HG03354 (cell line): ENCODE measurements at regions not wholly inside any gene's neighbourhood (a gene's known extent, or its start where the extent isn't known, plus 50 kb on each side); places are given as distances from the start of the nearest gene placed in this dataset.

Experiments used
- ATAC-seq: cut with Tn5 transposase; IDR thresholded peaks from one replicate; pipeline ENCODE4 v1.9.1; 2021; ENCODE audit warnings: mild to moderate bottlenecking; ENCODE audit not compliant: unreplicated experiment, poor library complexity, severe bottlenecking

- ATAC-seq = no peak
These were observed 151.2 kb downstream of the CBLN1 start for GRCh38 chr16:49130397-49130796.

GRCh38 chr16:49129935-49130334 lies 151.7 kb downstream of the CBLN1 start:
- ATAC-seq = no peak

DNA sequence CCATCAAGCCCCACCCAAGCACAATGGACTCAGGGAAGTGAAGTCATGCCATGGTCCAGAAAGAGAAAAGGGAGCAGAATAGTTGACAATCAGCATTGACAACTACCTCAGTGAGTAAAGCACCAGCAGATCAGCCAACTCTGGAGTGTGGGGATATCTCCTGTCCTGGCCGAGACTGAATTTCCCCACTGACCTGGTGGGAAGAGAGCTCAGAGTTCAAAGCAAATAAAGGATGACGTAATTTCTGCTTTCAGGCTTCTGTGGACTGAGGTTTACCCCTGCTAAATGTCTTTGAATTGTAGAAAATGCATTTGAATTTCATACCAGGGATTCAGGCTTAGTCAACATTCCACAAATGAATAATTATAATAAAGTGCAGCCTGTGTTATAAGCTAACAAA lies 152.9 kb downstream of the CBLN1 start:
- no peak for ATAC-seq

GRCh38 chr16:49127103-49127502 lies 154.5 kb downstream of the CBLN1 start:
- no peak for ATAC-seq

DNA sequence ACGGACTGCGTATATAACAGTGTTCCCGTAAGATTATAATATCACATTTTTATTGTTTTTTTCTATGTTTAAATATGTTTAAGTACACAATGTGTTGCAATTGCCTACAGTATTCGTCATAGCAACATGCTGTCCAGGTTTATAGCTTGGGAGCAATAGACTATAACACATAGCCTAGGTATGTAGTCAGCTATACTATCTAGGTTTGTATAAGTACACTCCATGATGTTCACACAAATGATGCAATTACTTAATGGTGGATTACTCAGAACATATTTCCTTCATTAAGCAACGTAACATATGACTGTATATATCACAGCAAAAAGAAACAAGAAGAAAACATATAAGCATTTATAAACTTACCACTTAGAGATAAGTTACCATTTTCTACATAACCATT lies 160.0 kb downstream of the CBLN1 start:
- no peak for ATAC-seq

- no peak for ATAC-seq
These were observed 161.0 kb downstream of the CBLN1 start for GRCh38 chr16:49120631-49121030.

DNA sequence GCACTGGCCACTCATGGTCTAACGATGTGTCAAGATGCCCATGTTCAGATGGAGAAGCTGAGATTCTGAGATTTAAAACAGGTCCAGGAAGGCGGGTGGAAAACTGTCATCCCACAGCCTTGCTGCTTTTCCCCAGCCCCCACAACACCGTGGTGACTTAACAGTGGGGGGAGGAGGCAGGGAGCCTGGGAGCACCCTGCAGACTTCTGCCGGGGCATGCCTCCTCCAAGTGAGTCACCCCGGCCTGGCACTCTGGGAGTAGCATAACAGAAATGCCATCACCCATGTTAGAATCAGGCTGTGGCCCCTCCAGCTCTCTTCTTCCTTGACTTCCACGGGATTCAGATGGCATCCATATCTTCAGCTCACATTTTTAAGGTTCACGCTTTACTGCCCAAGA lies 164.8 kb downstream of the CBLN1 start:
- no peak for ATAC-seq

DNA sequence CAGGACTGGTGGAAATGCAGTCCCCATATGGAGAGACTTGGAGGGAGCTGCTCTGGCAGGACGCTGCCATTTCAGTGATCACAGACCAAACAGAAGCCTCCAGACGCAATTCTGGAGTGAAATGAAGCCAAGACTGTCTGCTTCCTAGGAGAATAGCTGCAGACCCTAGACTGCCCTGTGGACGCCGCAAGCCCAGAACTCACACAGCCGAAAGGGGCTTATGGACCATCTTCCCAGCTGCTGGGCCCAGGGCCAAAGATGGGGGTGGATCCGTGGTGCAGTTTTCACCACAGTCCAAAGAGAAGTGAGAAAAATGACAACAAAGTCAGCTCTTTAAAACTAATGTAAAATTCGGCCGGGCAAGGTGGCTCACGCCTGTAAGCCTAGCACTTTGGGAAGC lies 165.7 kb downstream of the CBLN1 start:
- ATAC-seq = no peak

DNA sequence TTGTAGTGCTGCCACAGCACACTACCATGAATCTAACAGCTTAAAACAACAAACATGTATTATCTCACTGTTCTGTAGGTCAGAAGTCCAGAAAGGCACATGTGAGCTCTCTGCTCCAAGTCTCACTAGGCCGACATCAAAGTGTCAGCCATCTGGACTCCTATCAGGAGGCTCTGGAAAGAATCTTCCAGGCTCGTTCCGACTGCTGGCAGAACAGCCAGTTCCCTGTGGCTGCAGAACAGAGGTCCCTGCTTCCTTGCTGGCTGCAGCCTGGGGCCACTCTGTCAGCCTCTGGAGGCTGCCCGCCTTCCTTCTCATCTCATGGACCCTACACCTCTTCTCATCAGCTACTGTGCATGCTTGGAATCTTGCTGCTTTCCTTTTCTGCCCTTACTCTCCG lies 168.9 kb downstream of the CBLN1 start:
- no peak for ATAC-seq

DNA sequence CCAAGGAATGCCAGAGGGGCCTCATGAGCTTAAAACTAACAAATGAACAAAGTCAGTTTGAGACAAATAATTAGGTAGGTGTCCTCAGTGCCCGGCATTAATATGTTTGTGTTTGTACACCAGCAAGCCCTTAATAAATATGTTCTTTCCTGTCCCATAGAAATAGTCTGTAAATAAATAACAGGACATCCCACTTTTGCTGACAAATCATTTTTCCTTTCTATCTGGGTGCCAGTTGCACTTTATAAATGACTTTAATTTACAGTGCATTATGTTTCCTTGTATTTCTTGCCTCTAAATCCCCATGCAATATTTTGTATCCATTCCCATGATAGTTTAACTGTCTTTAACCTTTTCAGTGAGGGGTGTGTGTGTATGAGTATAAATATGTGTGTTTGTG lies 170.3 kb downstream of the CBLN1 start:
- ATAC-seq = no peak

- no peak for ATAC-seq
These were observed 173.0 kb downstream of the CBLN1 start for GRCh38 chr16:49108611-49109010.

GRCh38 chr16:49103298-49103697 lies 178.3 kb downstream of the CBLN1 start:
- no peak for ATAC-seq

GRCh38 chr16:49101997-49102396 lies 179.6 kb downstream of the CBLN1 start:
- no peak for ATAC-seq

DNA sequence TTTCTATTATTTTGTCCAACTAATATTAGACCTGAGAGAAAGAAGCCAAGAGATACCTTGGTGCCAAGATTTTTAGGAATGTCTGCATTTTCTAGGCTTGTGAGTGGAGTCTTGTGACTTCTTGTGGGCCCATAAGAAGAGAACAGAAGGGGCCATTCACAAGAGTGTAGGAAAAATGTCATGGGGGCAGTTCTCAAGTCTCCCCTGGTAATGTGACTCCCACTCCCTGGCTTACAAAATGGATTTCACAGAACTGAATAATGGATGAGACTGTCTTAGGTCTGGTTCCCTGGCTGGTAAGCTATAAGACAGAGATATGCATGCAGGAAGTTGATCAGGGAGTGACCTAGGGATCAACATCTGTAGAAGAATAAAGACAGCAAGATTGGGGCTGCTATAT lies 181.3 kb downstream of the CBLN1 start:
- no peak for ATAC-seq

DNA sequence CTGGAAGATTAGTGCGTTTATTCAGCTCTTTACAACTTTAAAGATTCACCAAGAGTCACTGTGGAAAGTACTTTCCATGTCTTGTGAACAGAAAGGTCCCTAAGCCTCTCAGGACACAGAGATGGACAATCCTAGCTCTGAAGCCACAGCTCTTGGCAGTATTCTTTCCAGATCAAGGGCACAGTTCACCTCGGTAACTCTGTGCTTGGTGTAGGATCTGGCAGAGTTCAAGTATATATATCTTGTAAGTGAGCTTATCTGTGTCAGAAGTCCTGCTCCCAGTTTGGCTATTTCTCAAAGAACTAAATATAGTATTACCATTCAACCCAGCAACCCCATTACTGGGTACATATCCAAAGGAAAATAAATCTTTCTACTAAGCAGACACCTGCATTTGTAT lies 183.7 kb downstream of the CBLN1 start:
- no peak for ATAC-seq

GRCh38 chr16:49096176-49096945 lies 185.3 kb downstream of the CBLN1 start:
- ATAC-seq = no peak

GRCh38 chr16:49095539-49095938 lies 186.1 kb downstream of the CBLN1 start:
- ATAC-seq = no peak

DNA sequence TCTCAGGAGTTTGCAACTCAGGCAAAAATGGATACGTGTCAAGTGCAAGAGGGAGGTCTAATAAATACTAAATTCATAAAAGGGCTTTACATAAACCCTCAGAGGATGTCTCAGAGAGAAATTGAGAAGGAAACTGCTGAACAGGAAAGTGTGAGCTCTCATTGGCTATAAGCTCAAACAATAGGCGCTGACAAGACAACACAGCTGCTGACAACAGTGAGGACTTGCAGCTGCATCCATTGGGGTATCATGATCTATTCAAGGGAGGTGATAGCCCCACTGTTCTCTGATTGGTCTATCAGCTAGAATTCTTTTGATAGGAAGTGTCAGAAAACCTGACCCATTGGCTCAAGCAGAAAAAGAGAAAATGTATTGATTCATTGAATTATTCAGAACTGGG lies 187.2 kb downstream of the CBLN1 start:
- no peak for ATAC-seq

DNA sequence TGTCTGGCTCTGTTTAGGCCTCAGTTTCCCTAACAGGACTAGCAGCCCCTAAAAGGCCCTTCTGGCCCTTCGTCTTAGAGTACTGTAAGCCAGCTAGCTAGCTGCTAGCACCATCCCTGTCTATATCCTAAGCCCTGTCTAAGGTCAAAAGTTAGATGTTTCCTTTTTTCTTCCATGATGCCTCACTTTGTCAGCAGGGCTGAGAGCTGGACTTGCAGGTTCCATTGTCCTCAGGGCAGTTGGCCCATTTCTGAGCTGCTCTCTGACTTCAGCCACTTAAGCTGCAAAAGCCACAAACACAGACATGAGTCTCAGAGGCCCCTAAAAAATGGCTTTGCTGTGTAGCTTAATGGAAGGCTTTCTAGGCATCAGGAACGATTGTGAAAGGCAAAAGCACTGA lies 187.7 kb downstream of the CBLN1 start:
- ATAC-seq = no peak

DNA sequence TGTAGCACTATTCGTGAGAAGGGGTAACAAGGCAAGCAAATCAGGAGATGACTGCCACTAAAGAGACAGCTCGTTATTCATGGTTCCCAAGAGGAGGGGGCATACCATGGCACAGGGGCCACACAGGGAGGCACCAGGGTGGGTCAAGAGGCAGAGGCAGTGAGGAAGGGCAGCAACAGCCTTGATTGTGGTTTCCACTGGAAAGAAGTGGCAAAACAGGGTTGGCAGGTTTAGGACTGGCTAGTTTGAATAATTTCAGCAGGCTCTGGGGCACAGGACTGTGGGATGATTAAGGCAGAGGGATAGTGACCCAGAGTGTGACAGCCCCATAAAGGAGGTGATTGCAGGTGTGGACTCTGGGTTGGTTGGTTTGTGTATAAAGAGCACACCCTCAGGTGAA lies 188.9 kb downstream of the CBLN1 start:
- ATAC-seq = no peak

DNA sequence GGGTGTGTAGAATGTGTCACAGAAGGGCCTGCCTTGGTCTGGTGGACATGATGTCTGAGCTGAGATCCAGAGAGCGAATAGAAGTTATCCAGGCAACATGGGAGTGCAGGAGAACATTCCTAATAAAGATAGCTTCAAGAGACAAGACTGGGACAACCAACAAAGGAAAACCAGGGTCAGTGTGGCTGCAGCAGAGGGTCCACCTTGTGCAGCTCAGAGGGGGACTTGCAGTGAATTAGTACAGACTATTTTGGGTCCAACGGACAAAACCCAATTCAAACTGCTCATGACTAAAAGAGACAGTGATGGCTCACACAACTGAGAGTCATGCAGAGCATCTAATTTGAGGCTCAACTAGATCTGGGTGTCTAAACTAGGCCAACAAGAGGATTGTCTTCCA lies 192.1 kb downstream of the CBLN1 start:
- no peak for ATAC-seq

DNA sequence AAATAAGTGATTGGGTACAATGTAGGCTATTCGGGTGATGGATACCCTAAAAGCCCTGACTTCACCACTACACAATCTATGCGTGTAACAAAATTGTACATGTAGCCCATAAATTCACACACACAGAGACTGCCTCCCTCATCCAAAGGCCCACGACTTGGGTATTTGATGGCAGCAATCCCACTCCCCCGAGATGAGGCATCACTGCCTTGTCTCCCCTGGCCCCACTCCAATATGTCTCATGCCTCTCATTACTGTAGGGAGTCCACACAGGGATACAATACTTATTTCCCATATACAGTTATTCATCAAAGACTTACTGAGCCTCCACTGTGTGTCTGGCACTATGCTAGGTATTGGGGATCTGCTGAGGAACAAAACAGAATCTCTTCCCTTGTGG lies 192.6 kb downstream of the CBLN1 start:
- no peak for ATAC-seq
